K562 (cell line): ENCODE measurements at regions not wholly inside any gene's neighbourhood (a gene's known extent, or its start where the extent isn't known, plus 50 kb on each side); places are given as distances from the start of the nearest gene placed in this dataset.
A peak's percentile ranks its signal among the peaks of the same experiment; 100 is the strongest.
"Not testable (repeated sequence)": the region's sequence is repeated elsewhere in the genome, so short reads cannot be mapped to it uniquely, and the experiment has no call there.

Experiments used
- ATF7 ChIP-seq: fragments of 450-650 bp; IDR thresholded peaks from 2 replicates; pipeline ENCODE4 v1.7.1; 2014; ENCODE audit warnings: mild to moderate bottlenecking, moderate library complexity
- CEBPG ChIP-seq, 3 experiments: fragments of 200-800 bp in 1 of 3; sonication (Bioruptor generic) in 1 of 3; sonication (generic) in 1 of 3; formaldehyde crosslinking in 1 of 3; IDR thresholded peaks in 2 of 3; conservative IDR thresholded peaks in 1 of 3; 2 replicates each; pipeline versions ENCODE4 v1.6.1 to v1.8.0; 2016 to 2022; ENCODE audit warnings: missing compliant biosample characterization in 2 of 3, missing genetic modification characterization in 2 of 3, mild to moderate bottlenecking in 1 of 3, missing genetic modification reagents in 1 of 3
- CTBP1 ChIP-seq: fragments of 450-650 bp; IDR thresholded peaks from 2 replicates; pipeline ENCODE4 v1.6.1; 2016; ENCODE audit warnings: borderline replicate concordance
- FOXA3 ChIP-seq, 2 experiments: fragments of 450-650 bp in 1 of 2; sonication (generic) in 1 of 2; formaldehyde crosslinking; IDR thresholded peaks in 1 of 2; conservative IDR thresholded peaks in 1 of 2; 2 replicates each; pipeline versions ENCODE4 v1.4.0 to v1.8.0; 2020 to 2022; ENCODE audit warnings: mild to moderate bottlenecking in 2 of 2, missing genetic modification reagents in 1 of 2
- JUN ChIP-seq, 2 experiments: sonication (generic) in 1 of 2; formaldehyde crosslinking in 1 of 2; IDR thresholded peaks; 2 replicates each; pipeline versions ENCODE4 v1.6.1 to v1.8.0; 2012 to 2022; ENCODE audit warnings: borderline replicate concordance in 2 of 2, mild to moderate bottlenecking in 2 of 2, improper control_type of control experiment in 1 of 2, low read depth in 1 of 2, low read length in 1 of 2, missing genetic modification reagents in 1 of 2
- SMARCA4 ChIP-seq: fragments of 450-650 bp; IDR thresholded peaks from 2 replicates; pipeline ENCODE4 v1.6.1; 2016
- SMARCE1 ChIP-seq: fragments of 450-650 bp; IDR thresholded peaks from 2 replicates; pipeline ENCODE4 v1.7.1; 2016; ENCODE audit warnings: mild to moderate bottlenecking
- SPI1 ChIP-seq: IDR thresholded peaks from 2 replicates; pipeline ENCODE4 v1.6.1; 2011; ENCODE audit warnings: low read depth, low read length, control low read depth, borderline replicate concordance
- TF ChIP-seq, protein P1 (sequence below), 2 experiments: fragments of 450-650 bp; IDR thresholded peaks; 2 replicates each; pipeline ENCODE4 v1.6.1; 2016; ENCODE audit warnings: mild to moderate bottlenecking in 2 of 2, borderline replicate concordance in 1 of 2, low read depth in 1 of 2, moderate library complexity in 1 of 2
- TF ChIP-seq, protein P2 (sequence below), 2 experiments: fragments of 450-650 bp in 1 of 2; sonication (generic) in 1 of 2; formaldehyde crosslinking in 1 of 2; IDR thresholded peaks in 1 of 2; conservative IDR thresholded peaks in 1 of 2; 2 replicates each; pipeline versions ENCODE4 v1.6.1 to v1.8.1; 2016 to 2023; ENCODE audit warnings: mild to moderate bottlenecking in 2 of 2, moderate library complexity in 2 of 2, inconsistent platforms in 1 of 2, missing genetic modification reagents in 1 of 2

DNA sequence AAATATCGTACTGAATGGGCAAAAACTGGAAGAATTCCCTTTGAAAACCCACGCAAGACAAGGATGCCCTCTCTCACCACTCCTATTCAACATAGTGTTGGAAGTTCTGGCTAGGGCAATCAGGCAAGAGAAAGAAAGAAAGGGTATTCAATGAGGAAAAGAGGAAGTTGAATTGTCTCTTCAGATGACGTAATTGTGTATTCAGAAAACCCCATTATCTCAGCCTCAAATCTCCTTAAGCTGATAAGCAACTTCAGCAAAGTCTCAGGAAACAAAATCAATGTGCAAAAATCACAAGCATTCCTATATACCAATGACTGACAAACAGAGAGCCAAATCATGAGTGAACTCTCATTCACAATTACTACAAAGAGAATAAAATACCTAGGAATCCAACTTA lies 64.4 kb downstream of the AREG start (continued):
- TF ChIP-seq, protein P1, sequence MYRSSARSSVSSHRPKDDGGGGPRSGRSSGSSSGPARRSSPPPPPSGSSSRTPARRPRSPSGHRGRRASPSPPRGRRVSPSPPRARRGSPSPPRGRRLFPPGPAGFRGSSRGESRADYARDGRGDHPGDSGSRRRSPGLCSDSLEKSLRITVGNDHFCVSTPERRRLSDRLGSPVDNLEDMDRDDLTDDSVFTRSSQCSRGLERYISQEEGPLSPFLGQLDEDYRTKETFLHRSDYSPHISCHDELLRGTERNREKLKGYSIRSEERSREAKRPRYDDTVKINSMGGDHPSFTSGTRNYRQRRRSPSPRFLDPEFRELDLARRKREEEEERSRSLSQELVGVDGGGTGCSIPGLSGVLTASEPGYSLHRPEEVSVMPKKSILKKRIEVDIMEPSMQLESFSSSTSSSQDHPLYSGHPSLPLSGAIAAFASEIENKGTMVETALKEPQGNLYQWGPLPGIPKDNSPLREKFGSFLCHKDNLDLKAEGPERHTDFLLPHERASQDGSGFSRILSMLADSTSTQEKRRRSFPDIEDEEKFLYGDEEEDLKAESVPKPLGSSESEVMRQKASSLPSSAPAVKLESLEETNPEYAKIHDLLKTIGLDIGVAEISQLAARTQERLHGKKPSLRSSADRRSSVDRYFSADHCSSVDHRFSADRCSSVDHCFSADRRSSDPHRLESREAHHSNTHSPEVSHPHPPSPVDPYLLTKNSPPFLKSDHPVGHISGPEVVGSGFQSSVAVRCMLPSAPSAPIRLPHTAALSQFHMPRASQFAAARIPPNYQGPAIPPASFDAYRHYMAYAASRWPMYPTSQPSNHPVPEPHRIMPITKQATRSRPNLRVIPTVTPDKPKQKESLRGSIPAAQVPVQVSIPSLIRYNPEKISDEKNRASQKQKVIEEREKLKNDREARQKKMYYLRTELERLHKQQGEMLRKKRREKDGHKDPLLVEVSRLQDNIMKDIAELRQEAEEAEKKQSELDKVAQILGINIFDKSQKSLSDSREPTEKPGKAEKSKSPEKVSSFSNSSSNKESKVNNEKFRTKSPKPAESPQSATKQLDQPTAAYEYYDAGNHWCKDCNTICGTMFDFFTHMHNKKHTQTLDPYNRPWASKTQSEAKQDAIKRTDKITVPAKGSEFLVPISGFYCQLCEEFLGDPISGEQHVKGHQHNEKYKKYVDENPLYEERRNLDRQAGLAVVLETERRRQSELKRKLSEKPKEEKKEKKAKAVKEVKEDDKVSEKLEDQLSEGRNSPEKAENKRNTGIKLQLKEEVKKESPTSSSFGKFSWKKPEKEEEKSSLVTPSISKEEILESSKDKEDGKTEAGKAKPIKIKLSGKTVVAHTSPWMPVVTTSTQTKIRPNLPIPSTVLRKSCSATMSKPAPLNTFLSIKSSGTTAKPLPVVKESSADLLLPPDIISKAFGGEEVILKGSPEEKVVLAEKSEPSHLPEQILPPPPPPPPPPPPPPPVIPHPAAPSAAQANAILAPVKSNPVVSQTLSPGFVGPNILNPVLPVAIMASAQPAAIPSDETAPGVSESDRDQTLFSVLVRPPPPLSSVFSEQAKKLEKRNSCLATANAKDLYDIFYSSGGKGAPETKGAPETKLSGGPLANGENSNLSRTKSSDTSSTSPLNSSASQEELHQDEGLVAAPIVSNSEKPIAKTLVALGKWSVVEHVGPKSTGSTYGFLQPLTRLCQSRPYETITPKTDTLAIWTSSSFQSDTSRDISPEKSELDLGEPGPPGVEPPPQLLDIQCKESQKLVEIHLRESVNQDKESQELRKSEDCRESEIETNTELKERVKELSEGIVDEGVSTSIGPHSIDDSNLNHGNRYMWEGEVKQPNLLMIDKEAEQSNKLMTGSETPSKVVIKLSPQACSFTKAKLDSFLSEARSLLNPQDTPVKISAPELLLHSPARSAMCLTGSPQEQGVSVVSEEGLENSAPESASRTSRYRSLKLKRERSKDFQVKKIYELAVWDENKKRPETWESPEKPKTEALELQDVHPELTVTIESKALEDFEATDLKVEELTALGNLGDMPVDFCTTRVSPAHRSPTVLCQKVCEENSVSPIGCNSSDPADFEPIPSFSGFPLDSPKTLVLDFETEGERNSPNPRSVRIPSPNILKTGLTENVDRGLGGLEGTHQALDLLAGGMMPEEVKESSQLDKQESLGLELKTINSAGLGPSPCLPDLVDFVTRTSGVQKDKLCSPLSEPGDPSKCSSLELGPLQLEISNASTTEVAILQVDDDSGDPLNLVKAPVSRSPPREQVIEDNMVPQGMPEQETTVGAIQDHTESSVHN (IDR thresholded peaks at IDR 0.05; ENCODE audit: borderline replicate concordance in 1 of 2, low read depth in 1 of 2): peak in 1 of 2 experiments; percentile 16; a peak in 1 of 4 replicates
- TF ChIP-seq SMARCA4 (peak; percentile 89), ATF7 (peak; percentile 99), CTBP1 (peak; percentile 65; the same call in 1 of the 2 replicates), CEBPG (CRISPR knock-in tag; IDR thresholded peaks at IDR 0.05) (peak; percentile 63), CEBPG (tag; conservative IDR thresholded peaks at IDR 0.05 in 1 of 2, IDR thresholded peaks at IDR 0.05 in 1 of 2) (peak; percentile 43 to 52; a peak in 2 of 4 replicates), JUN (IDR thresholded peaks at IDR 0.05; ENCODE audit: borderline replicate concordance, low read depth, low read length) (peak; percentile 68; the same call in 1 of the 2 replicates), SPI1 (peak; percentile 60; the same call in 1 of the 2 replicates), FOXA3 (CRISPR knock-in tag; conservative IDR thresholded peaks at IDR 0.05 in 1 of 2, IDR thresholded peaks at IDR 0.05 in 1 of 2) (peak in 1 of 2 experiments; percentile 34; a peak in 2 of 4 replicates), SMARCE1 (peak; percentile 96; the same call in 1 of the 2 replicates)
- not testable (repeated sequence) for TF ChIP-seq JUN (CRISPR knock-in tag; IDR thresholded peaks at IDR 0.05; ENCODE audit: borderline replicate concordance)
- TF ChIP-seq, protein P2, sequence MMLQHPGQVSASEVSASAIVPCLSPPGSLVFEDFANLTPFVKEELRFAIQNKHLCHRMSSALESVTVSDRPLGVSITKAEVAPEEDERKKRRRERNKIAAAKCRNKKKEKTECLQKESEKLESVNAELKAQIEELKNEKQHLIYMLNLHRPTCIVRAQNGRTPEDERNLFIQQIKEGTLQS (IDR thresholded peaks at IDR 0.05): peak; percentile 96
- TF ChIP-seq, protein P2 (CRISPR knock-in tag; conservative IDR thresholded peaks at IDR 0.05): not testable (repeated sequence)
- TF ChIP-seq, all 486 proteins: peak for 23; not testable (repeated sequence) for 463
